Epithelial cell of esophagus (primary cell): ENCODE measurements at regions not wholly inside any gene's neighbourhood (a gene's known extent, or its start where the extent isn't known, plus 50 kb on each side); places are given as distances from the start of the nearest gene placed in this dataset.
A peak's percentile ranks its signal among the peaks of the same experiment; 100 is the strongest.

Experiments
- DNase-seq: peaks from one replicate; pipeline ENCODE4 v3.0.0; 2010; ENCODE audit warnings: low read depth
- H3K4me3 ChIP-seq: 2 replicates; pipeline ENCODE4 v1.5.1; 2011; ENCODE audit warnings: mild to moderate bottlenecking, low read length, control low read depth
- TF ChIP-seq, protein P1 (sequence below): IDR thresholded peaks from 2 replicates; pipeline ENCODE4 v1.5.1; 2011; ENCODE audit warnings: low read depth, mild to moderate bottlenecking, low read length, control low read depth, inconsistent platforms; ENCODE audit not compliant: insufficient read depth; ENCODE audit errors: missing control alignments

- TF ChIP-seq, protein P1, sequence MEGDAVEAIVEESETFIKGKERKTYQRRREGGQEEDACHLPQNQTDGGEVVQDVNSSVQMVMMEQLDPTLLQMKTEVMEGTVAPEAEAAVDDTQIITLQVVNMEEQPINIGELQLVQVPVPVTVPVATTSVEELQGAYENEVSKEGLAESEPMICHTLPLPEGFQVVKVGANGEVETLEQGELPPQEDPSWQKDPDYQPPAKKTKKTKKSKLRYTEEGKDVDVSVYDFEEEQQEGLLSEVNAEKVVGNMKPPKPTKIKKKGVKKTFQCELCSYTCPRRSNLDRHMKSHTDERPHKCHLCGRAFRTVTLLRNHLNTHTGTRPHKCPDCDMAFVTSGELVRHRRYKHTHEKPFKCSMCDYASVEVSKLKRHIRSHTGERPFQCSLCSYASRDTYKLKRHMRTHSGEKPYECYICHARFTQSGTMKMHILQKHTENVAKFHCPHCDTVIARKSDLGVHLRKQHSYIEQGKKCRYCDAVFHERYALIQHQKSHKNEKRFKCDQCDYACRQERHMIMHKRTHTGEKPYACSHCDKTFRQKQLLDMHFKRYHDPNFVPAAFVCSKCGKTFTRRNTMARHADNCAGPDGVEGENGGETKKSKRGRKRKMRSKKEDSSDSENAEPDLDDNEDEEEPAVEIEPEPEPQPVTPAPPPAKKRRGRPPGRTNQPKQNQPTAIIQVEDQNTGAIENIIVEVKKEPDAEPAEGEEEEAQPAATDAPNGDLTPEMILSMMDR = no peak
- DNase-seq = no peak
- H3K4me3 ChIP-seq = no peak overlapping the region
Measured at GRCh38 chr3:96677156-96677555, 137.2 kb upstream of the EPHA6 start.

DNA sequence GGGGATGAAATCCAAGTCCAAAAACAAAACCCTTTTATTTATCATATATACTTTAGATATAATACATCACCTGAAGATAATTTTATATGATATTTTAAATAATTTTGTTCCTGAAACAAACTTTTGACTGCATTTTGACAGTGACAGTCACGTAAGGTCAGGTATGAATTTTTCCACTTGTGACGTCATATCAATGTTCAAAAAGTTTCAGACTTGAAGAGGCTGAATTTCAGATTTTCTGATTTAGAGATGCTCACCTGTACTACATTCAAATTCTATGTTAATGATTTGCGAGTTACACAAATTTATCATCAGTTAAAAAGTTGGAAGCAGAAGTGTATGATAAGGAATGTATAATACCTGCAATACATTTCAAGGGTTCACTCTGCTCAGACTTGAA, 136.1 kb upstream of the EPHA6 start:
- DNase-seq = no peak
- H3K4me3 ChIP-seq = no peak overlapping the region
- TF ChIP-seq, protein P1 = no peak

DNA sequence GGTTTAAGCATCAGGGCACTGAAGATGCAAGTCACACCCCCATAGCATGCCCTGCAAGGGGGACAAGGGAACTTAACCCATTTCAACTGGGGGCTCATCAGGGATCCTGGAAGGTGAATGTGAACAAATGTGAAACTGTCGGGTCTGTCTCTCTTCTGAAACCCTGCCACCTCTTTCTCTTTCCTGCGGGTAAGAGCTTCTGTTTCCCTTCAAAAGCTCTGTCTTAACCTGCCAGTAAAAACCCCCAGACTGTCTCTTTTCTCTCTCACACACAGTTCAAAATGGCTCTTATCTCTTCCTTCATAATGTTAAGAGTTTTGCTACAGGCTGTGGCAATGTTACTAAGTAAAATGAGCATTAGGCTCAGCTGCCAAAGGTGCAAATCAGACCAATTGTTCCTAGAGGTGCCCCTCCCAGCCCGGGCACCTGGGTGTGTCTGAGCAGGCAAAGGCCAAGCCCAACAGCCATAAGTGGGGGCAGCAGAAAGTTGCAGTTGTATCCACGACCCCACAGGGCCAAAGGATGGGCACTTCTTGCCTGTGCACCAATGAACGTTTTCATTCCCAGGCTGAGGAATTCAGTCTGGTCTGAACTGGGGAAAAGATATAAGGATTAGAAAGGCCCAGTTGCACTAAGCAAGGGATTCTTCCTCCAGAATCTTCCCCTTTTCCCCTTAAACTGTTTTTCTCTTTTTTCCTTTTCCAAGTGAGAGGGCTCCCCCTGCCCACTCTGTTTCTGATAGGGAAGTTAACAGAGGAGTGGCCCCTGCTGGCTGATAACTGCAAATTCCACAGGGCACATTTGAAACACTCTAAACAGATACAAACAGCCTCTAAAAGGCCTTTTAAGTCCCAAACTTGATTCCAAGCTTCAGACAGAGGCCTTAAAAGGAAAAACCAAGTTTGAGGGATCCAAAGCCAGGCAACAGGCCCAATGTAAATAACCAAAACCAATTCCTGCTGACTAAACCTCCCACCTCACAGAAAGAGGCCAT, 113.8 kb upstream of the EPHA6 start:
- no peak overlapping the region for H3K4me3 ChIP-seq
- peak; percentile 10 for DNase-seq
- TF ChIP-seq, protein P1 = peak; percentile 20

DNA sequence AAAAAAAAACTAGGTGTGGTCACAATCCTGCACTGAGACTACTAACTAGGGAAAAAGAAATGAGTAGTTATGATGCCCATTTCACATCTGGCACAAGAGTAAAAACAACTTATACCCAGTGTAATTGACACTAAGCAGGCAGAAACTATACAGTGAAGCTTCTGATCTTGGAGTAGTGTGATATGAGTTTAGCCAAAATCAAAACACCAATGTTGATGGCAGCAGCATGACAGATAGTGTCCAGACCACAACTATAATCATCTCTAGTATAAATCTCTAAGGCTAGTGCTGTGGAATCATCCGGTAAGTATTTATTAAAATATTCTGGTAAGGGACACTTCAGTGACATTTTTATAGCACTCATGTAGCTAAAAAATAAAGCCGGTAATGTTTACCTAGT, 108.5 kb upstream of the EPHA6 start:
- peak; percentile 6 for DNase-seq
- H3K4me3 ChIP-seq = no peak overlapping the region
- TF ChIP-seq, protein P1 = no peak

GRCh38 chr3:96706509-96706908, 107.9 kb upstream of the EPHA6 start:
- no peak for DNase-seq
- TF ChIP-seq, protein P1 = no peak
- no peak overlapping the region for H3K4me3 ChIP-seq

- TF ChIP-seq, protein P1 = no peak
- no peak for DNase-seq
- no peak overlapping the region for H3K4me3 ChIP-seq
Measured at GRCh38 chr3:96711816-96712215, 102.6 kb upstream of the EPHA6 start.
